GM06990 (cell line): ENCODE measurements at regions not wholly inside any gene's neighbourhood (a gene's known extent, or its start where the extent isn't known, plus 50 kb on each side); places are given as distances from the start of the nearest gene placed in this dataset.

ENCODE experiments used
- DNase-seq: peaks from one replicate; pipeline ENCODE4 v3.0.0-alpha.2; 2011; ENCODE audit not compliant: insufficient read length; ENCODE audit errors: extremely low read depth
- H3K27me3 ChIP-seq: replicated peaks from 2 replicates; pipeline ENCODE4 v1.6.0; 2011; ENCODE audit warnings: low read length; ENCODE audit not compliant: control insufficient read depth, insufficient read depth
- H3K36me3 ChIP-seq: 2 replicates; pipeline ENCODE4 v1.5.1; 2011; ENCODE audit warnings: low read length; ENCODE audit not compliant: control insufficient read depth, insufficient read depth
- H3K4me3 ChIP-seq: replicated peaks from 2 replicates; pipeline ENCODE4 v1.5.1; 2011; ENCODE audit warnings: low read depth, mild to moderate bottlenecking, control low read depth, low read length
- TF ChIP-seq, protein P1 (sequence below): IDR thresholded peaks from 2 replicates; pipeline ENCODE4 v1.5.1; 2011; ENCODE audit warnings: low read length, control low read depth, mild to moderate bottlenecking, inconsistent platforms; ENCODE audit not compliant: insufficient read depth, poor library complexity, severe bottlenecking

DNA sequence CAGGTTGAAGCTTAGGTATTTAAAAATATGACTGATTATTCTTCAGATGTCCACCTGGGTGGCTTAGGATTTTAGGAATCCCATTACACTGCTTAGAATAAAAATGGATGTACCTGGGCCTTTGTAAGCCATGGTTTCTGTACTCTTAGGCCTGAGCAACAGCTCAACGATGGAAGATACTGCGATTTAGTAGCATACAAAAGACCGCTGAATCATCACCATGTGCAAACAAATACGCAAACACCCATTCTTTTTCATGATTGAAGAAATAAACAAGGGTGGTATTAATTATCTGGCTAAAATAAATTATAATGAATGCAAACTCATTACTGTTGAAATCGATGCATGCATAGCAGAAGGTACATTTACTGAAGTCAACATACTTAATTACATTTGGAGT, 188.9 kb downstream of the ZNF330 start:
- Histone ChIP-seq H3K36me3 (no peaks in the 10 kb centered on the region), H3K4me3 (no peak overlapping the region), H3K27me3 (no peaks in the 10 kb centered on the region)
- TF ChIP-seq, protein P1, sequence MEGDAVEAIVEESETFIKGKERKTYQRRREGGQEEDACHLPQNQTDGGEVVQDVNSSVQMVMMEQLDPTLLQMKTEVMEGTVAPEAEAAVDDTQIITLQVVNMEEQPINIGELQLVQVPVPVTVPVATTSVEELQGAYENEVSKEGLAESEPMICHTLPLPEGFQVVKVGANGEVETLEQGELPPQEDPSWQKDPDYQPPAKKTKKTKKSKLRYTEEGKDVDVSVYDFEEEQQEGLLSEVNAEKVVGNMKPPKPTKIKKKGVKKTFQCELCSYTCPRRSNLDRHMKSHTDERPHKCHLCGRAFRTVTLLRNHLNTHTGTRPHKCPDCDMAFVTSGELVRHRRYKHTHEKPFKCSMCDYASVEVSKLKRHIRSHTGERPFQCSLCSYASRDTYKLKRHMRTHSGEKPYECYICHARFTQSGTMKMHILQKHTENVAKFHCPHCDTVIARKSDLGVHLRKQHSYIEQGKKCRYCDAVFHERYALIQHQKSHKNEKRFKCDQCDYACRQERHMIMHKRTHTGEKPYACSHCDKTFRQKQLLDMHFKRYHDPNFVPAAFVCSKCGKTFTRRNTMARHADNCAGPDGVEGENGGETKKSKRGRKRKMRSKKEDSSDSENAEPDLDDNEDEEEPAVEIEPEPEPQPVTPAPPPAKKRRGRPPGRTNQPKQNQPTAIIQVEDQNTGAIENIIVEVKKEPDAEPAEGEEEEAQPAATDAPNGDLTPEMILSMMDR, result no peak
- DNase-seq, result no peak

GRCh38 chr4:141410839-141411238, 190.1 kb downstream of the ZNF330 start:
- TF ChIP-seq, protein P1, result no peak
- Histone ChIP-seq H3K36me3 (no peaks in the 10 kb centered on the region), H3K27me3 (no peaks in the 10 kb centered on the region), H3K4me3 (no peak overlapping the region)
- DNase-seq, result no peak

GRCh38 chr4:141411936-141412335, 191.2 kb downstream of the ZNF330 start:
- H3K4me3 ChIP-seq, result no peak overlapping the region
- TF ChIP-seq, protein P1, result no peak
- H3K36me3 ChIP-seq, result no peaks in the 10 kb centered on the region
- no peak for DNase-seq
- H3K27me3 ChIP-seq, result no peaks in the 10 kb centered on the region

DNA sequence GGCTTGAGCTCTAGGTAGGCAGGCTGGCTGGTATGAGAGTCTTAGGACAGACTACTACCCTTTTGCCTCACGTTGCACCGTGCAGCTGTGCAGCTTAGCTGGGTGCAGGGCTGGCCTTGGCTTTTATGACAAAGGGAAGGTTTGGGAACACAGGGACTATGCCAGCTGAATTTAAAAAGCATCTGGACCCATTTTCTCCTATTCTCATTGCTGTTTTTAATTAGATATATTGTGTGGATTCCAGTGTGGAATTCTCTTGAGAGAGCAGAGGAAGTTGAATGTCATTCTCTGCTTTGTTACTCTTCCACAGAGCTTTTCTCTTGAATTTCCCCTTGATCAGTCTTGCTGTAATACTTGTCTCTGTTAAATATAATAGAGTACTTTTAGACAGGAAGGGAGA, 192.7 kb downstream of the ZNF330 start:
- TF ChIP-seq, protein P1, result no peak
- H3K36me3 ChIP-seq, result no peaks in the 10 kb centered on the region
- H3K4me3 ChIP-seq, result no peak overlapping the region
- DNase-seq, result no peak
- H3K27me3 ChIP-seq, result no peaks in the 10 kb centered on the region

- TF ChIP-seq, protein P1, result no peak
- Histone ChIP-seq H3K36me3 (no peaks in the 10 kb centered on the region), H3K27me3 (no peaks in the 10 kb centered on the region), H3K4me3 (no peak overlapping the region)
- no peak for DNase-seq
Measured at GRCh38 chr4:141415651-141416050, 195.0 kb downstream of the ZNF330 start.

DNA sequence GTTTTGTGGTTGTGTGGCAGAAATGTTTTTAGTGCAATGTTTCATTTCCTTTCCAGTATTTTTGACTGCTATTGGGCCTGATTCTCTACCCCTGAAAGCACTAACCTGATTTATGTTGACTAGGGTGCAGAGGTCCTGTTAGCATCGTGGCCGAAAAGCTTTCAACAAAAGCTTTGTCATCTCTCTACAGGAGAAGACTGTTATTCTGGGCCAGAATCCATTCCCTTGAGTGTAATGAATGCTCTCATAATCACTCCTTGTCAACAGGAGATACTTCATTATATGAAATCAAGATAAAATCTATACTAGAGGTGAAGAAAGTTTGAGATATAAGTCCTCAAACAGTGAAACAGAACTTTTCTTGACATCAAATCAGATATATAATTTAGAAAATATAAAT, 195.5 kb downstream of the ZNF330 start:
- TF ChIP-seq, protein P1, result no peak
- no peak for DNase-seq
- Histone ChIP-seq H3K36me3 (no peaks in the 10 kb centered on the region), H3K27me3 (no peaks in the 10 kb centered on the region), H3K4me3 (no peak overlapping the region)
